ENCODE measurements at regions not wholly inside any gene's neighbourhood (a gene's known extent, or its start where the extent isn't known, plus 50 kb on each side); places are given as distances from the start of the nearest gene placed in this dataset.
"Not testable (repeated sequence)": the region's sequence is repeated elsewhere in the genome, so short reads cannot be mapped to it uniquely, and the experiment has no call there.

DNA sequence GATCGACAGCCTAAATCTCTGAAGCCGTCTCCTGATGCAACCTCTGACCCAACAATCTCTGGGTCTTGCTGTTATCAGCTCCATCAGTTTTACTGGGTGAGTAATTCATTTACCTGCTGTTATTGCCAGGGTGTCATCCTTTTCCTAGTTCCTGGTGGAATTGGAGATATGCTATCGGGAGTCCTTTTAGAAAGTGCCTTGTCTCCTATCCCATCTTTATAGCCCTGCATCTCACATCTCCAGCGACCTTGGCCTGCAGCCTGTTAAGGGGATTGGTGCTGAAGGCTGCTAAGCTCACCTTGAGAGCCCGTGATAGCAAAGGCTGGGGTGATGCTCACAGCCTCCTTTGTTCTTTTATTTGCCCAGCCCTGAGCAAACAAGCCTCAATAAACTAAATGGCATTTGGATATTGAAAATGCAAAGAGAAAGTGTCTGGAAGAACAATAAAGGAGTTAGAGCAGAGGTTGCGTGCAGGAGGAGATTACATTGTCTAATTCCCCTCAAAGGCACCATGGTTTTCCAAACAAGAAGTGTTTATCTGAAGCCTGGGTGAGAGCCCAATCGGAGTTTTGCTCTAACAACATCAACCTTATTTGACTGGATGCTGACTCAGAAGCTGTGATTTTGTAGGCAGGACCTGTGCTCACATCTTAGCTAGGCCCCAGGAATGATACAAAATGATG is 101.8 kb downstream of the RPLP1 start:
- DNase-seq = no peak

DNA sequence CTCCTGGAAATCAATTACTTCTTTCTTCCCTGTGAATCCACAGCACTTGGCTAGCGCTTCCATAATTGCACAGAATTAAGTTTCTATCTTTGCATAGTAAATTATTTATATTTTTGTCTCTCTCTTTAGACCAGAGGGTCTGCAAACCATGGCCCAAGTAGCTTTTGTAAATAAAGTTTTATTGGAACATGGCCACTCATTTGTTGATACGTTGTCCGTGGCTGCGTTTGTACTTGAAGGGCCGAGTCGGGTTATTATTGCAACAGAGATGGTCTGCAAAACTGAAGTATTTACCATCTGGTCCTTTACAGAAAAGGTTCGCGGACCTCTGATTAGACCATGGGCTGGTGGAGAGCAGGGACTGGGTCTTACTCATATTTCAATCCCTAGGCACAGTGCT is 102.5 kb downstream of the RPLP1 start:
- no peak for DNase-seq

DNA sequence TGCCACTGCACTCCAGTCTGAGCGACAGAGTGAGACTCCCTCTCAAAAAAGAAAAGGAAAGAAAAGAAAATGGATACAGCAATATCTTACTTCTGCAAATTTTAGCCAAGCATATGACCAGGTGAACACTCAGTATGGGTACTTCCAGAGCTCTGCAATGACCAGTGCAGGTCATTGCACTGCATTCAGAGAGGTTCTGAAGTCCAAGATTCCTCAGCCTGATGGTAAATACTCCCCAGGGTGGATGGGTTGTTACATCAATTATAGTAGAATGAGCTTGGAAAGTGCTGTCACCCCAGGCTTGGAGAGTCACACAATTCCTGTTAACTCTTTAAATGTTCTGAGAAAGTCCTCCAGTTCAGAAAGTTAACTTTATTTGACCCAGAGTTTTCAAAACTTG is 103.7 kb downstream of the RPLP1 start:
- no peak for DNase-seq

DNA sequence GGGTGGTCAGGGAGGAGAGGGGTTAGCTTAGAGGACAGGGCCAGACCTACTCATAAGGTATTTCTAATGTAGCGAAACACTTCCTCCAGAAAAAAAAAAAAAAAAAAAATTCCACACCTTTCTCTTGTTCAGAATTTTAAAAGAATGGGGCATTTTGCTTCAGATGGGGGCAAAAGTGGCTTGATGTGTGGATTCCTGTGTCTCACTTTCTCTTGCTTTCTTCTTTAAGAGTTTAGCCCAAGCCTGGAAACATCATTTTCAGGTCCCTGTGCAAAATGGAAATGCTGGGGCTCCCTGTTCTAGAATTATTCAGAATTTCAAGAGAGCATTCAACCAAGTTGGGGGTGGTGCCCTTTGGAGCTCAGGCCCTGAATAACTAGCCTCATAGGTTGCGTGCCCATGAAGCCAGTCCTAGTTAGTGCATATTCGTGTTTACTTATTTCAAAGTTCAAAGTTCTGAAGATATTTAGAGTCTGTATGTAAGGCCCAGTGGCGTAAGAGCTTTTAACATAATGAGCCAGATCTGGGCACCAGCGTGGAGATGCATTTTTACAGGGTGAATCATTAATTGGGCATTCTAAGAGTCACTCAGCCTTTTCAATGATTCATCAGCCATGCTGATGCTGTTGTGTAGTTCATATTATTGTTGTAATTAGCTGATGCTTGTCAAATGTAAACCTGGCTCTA is 104.5 kb downstream of the RPLP1 start:
- DNase-seq = no peak

DNA sequence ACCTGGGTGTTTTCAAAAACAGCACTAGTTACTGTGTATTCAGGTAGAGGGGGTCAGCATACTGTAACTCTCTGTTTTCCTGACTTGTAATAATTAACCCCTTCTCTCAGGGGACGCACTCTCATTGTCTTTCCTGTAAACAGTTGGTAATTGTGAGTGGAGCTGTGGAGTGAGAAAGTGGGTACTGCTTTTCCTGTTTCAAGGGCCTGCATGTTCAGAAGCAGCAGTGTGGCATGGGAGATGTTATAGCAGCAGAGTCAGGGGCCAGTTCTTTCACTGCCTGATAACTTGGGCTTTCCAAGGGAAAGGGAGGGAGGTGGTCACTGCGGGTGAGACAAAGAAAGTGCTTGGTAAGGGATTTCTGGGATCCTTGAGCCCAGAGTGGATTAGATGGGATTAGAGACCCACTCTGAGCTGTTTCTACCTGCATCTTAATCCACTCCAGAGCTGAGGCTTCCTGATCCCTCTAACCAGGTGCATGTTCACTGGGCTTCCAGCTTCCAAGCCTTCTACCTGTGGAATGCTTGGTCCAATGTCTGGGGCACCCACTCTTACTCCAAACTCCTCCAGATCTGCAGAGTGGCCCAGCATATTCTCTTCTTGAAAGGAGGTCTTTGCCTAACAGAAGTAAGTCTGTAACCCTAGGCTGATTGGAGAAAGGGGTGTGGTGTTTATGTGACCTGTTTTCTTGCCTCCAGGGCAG is 105.2 kb downstream of the RPLP1 start:
- DNase-seq = no peak

DNA sequence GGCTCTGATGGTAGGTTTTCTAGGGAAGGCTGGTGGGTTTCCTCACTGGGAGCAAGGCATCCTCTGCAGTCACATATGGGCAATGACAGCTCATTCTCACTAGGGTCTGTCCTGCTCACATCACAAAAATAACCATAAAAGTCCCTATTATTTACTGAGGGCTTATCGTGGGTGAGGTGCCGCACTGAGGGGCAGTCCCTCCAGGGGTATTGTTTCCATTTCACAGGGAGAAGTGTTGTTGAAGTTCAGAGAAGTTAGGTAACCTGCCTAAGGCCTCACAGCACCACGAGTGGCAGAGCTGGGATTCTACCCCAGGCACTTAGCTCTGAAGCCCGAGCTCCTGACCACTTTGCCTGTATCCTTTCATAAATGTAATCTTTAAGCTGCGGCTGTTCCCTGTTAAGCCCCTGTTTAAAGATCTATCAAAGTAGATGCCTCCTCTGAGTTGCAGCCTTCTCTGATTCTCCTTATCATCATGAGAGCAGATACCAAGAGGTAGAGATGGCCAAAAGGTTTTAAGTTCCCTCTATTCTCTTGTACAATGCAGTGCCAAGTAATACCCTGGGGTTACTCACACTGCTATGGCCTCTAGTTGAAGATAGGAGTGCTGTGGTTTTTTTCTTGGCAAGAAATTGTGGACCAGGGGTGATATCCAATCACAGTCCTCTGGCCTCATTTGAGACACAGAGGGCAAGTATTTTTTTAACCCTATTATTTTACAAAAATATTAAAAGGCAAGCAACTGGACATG is 107.0 kb downstream of the RPLP1 start:
- DNase-seq = no peak

DNA sequence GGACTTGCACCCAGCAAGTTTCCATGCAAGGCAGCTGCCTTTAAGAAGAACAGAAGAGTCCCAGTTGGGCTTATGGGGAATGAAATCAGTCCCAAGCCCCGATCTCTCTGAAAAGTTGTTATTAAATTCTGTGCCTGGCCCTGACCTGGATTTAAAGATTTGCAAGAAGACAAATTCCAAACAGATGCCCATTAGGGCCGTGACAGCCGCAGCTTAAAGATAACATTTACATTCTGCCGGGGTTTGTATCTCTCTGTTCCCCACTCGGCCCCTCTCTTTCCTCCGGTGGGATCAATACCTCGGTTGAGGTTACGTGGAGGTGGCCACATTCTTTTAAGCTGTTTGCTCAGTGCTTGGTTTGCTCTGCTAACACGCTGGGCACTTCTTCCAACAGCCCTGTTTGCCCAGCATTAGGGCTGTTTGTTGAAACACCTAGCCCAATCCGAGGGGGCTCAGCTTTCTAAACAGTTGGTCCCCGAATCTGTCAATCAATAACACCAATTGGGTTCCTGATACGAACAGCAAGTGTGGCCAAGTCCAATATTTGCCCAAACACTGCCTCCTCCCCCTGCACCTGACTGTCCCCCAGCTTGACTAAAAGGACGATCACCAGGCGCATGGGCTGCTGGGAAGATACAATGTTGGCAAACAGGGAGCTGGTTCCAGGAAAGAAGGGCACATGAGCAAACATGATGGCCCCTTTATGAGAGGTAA is 108.6 kb downstream of the RPLP1 start:
- no peak for DNase-seq

DNA sequence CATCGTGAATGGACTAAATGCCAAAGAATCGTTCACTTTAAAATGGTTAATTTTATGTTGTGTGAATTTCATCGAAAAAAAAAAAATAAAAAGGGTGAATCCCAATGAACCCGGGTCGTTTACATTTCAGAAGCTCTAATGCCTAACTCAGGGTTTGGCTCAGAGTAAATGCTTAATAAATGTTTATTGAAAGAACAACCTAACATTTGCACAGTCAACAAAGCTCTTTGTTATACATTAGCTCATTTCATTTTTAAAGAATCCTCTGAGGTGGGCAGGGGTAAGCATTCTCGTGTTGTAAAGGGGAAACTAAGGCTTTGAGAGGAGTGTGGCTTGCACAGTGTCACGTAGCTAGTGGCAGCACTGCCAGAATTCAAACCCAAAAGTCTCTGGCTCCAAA is 109.5 kb downstream of the RPLP1 start:
- DNase-seq = no peak

DNA sequence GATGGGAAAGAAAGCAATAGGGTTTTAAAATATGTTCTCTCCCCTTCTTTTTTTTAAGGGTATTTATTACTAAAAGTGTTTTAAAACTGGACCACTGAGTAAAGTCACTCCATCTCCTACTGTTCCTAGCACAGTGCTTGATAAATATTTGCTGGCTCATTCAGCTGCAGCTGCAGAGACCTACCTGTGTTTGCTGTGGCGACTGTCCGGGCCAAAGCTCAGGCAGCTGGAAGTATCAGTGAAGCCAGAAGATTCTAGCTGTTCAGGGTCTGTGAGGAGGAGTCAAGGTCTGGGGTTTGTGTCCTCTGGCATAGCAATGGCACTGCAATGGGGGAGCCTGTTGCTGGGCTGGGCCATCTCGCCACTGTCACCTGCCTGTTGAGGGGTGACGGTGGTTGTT is 109.9 kb downstream of the RPLP1 start:
- DNase-seq = no peak

DNA sequence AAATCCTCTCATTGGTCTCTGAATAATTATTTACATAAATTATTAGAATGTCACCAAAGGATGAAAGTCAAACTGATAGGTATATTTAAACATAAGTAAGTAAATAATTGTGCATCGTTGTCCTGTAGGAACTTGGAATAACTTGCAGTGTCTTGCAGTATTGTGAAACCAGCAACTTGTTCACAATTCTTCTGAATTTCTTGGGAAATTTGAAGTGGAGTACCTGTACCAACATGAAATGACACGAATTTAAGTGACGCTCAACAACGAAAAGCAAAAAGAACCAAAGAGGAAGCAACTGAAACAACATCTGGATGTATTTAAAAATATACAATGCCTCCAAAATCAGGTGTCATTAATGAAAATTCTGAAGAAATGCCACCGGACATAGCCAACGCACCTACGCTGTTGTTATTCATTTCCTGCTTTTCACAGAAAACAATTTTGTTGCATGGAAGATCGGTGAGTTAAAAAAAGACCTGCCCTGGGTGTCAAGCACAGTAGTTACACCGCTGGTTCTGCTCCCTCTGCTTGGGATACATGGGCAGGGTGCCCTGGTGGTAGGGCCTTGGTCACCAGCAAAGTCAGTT is 112.5 kb downstream of the RPLP1 start:
- DNase-seq = no peak

DNA sequence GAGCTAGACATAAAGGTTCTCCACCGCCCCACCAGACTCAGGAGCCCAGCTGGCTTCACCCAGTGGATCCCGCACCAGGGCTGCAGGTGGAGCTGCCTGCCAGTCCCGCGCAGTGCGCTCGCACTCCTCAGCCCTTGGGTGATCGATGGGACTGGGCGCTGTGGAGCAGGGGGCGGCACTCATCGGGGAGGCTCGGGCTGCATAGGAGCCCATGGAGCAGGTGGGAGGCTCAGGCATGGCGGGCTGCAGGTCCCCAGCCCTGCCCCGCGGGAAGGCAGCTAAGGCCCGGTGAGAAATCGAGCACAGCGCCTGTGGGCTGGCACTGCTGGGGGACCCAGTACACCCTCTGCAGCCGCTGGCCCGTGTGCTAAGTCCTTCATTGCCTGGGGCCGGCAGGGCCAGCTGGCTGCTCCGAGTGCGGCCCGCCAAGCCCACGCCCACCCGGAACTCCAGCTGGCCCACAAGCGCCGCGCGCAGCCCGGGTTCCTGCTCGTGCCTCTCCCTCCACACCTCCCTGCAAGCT is 114.7 kb downstream of the RPLP1 start:
- DNase-seq = not testable (repeated sequence)

DNA sequence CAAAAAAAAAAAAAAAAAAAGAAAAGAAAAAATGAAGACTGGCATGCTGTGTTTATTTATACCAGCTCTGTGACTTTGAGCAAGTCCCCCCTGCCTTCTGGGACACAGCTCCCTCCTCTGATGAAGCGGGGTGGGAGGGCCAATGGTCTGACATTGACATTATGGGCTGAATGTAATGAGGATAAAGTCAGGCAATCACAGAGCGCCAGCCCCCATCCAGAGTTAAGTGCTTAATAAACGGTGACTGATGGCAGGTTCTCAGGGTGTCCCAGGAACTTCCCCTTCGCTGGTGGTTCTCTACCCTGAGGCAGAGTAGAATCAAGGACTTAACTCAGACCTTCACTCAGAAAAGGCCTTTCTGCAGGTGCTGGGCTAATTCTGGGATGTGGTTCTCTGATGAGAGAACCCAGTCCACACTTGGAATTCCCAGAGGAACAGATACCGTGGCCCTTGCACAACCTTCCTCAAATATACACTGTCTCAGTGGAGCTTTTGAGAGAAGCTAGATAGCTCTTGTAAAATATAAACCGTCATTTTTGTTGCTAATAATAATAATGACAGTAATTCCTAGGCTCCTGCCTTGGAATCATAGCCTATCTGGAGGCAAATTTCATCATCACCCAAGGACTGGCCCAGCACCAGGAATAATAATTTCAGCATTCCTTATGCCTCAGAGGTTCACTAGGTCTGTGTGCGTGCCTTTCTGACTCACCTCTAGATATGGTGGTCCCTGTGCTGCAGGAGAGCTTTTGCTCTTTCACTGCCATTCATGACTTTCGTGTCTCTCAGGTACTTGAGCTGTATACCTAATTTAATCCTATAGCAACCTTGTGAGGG is 115.8 kb downstream of the RPLP1 start:
- DNase-seq = no peak

DNA sequence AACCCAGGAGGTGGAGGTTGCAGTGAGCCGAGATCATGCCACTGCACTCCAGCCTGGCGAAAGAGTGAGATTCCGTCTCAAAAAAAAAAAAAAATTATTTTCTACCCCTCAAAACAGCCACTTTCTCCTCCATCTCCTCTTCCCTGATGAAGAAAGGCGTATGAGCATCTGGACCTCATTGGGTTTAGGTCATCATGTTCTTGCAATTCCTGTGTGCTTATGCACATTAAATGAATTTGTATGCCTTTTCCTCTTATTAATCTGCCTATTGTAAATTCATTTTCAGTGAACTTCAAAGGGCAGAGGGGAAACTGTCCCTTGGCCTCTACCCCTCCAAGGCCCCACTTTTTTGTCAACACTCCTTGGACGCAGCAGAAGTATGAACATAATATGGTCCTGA is 117.8 kb downstream of the RPLP1 start:
- no peak for DNase-seq

DNA sequence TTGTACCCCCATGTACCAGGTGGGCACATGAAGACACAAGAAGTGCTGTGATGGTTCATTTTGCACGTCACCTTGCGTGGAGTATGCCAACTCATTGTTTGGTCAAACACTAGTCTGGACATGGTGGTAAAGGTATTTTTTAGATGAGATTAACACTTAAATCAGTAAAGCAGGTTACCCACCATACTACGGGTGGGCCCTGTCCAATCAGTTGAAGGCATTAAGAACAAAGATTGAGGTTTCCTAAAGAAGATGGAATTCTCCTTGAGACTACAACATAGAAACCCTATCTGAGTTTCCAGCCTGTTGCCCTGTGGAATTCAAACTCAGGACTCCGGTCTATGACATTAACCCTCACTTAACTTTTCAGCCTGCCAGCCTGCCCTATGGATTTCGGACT is 118.4 kb downstream of the RPLP1 start:
- DNase-seq = no peak

DNA sequence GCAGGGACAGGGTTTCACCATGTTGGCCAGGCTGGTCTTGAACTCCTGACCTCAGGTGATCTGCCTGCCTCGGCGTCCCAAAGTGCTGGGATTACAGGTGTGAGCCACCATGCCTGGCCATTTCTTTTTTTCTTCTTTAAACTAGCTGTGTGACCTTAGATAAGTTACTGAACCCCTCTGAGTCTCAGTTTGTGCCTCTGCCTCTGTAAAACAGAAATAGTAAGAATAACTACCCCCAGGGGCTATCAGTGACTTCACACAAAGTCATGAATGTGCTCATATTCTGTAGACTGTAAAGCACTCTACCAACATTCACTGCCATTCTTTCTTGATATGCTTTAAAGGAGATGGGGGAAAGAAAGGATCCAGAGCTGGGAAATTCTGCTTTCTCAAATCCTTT is 120.7 kb downstream of the RPLP1 start:
- DNase-seq = not testable (repeated sequence)

DNA sequence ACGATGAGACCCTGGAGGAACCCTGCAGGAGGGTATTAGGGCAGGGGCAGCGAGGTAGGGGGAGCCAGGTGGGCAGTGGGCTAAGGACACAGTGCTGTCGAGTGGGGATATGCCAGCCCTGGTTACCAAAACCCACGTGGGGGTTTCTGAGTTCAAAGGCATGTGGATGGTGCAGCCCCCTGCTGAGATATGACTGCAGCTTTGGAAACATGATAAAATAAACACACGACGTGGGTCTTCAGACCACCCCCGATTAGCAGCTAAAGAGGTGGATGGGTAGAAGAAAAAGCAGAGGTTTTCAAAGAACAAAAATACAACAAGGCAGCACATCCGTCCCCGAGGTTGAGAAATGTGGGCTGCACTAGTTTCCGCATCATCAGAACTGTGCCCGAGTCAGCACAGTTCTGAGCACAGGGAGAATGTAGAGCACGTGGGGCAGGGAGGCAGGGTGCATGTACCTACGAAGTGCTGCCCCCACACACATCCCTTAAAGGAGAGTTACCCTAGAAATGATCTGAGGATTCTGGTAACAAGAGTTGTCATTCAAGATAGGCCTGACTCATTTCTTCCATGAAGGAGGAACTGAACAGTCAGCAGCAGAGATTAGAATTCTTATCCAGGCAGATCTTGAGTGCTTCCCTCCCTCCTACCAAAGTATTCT is 121.3 kb downstream of the RPLP1 start:
- DNase-seq = peak in 1 of 5 donors; percentile 75

DNA sequence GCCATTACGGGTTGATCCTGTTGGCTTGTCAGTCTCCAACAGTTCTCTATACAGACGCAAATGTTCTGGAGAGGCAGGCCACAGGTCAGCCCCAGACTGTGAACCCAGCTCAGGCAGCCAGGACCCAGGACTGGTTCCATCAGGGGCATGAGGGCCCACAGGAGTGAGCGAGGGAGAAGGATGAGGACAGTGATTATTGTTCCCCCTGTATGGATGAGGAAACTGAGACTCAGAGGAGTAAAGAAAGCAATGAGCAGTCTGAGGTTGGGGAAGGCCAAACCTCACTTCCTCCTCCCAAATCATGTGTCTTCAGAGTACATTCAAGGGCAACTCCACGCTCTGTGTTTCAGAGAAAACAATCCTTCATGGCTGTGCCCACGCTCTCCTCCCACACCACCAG is 121.9 kb downstream of the RPLP1 start:
- no peak for DNase-seq

DNA sequence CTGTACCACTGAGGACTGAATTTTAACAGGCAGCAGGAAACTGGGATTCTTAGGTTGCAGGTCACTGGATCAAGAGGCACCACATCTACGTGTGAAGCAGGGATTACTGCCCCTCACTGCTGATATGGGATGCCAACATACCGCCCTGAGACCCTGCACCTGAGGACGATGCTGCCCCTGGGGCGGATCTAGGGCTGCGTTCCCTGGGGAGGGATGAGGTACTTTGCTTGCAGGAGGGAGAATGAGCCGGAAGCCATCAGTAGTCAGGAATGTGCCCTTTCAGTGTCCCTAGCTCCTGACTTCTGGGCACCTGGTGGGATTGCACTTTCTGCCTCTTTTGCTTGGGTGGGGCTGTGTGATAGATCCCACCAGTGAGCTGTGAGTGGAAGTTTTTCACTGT is 122.8 kb downstream of the RPLP1 start:
- DNase-seq = no peak

DNA sequence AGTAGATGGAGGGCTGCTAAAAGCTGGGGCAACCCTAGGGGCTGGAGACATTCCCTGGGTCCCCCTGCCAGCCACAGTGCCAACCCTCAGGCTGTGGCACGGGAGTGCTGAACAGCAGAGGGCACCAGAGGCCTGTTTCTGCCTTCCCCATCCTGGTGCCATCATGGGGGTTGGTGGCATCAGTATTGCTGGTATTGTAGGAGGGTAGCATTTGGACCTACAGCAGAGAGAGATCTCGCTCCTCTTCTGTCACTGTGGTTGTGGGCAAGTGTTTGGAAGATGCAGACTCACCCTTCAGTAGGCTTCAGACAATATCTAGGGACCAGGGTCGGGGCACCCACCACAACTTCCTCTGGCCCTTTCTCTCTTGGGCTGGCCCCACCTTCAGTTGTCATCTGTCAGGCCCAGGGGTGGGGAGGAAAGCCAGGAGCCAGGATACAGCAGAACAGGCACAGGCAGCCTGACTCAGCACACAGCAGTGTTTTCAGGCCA is 123.5 kb downstream of the RPLP1 start:
- peak; percentile 16 to 64 (median 54) for DNase-seq

DNA sequence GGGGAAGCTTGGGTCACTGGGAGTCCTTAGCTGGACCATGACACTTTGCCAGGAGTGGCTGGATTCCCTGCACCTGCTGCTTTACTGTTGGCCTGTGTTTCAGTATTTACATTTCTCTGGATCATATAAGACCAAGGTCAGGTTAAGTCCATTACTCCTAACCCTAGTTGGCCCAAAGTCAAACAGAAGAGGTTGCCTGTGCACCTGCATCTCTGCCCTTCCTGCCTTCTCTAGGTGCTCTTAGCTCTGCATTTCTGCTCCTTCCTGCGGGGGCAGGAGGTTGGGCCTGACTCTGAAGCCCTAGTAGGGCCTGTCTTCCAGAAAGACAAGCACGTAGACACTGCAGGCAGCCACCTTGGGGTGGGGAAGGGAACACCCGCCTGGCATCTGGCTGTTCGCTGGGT is 124.3 kb downstream of the RPLP1 start:
- no peak for DNase-seq

Measured in T-helper 1 cell (primary cell).